BJ (cell line): ENCODE measurements at regions not wholly inside any gene's neighbourhood (a gene's known extent, or its start where the extent isn't known, plus 50 kb on each side); places are given as distances from the start of the nearest gene placed in this dataset.

Experiments used
- CTCF ChIA-PET: fragments of 350-600 bp; formaldehyde crosslinking; extraction: SDS; loops from one replicate; lab custom pipeline; 2021; ENCODE audit warnings: antibody characterized with exemption, inconsistent platforms; lab: Yijun Ruan, JAX
- POLR2A ChIA-PET: fragments of 300-600 bp; sonication (Branson Sonifier 250); formaldehyde crosslinking; extraction: SDS; loops from one replicate; lab custom pipeline; 2021; ENCODE audit warnings: antibody characterized with exemption; lab: Charles Lee
- DNase-seq: peaks from one replicate; pipeline ENCODE4 v3.0.0-alpha.2; 2011; ENCODE audit warnings: low read depth
- H3K27me3 ChIP-seq: 2 replicates; pipeline ENCODE4 v1.6.0; 2011; ENCODE audit warnings: low read length; ENCODE audit not compliant: control insufficient read depth, insufficient read depth
- H3K36me3 ChIP-seq: 2 replicates; pipeline ENCODE4 v1.5.1; 2011; ENCODE audit warnings: low read length; ENCODE audit not compliant: control insufficient read depth, insufficient read depth
- H3K4me3 ChIP-seq: 2 replicates; pipeline ENCODE4 v1.5.1; 2011; ENCODE audit warnings: low read depth, mild to moderate bottlenecking, control low read depth, low read length
- TF ChIP-seq, protein P1 (sequence below): IDR thresholded peaks from 2 replicates; pipeline ENCODE4 v1.5.1; 2011; ENCODE audit warnings: low read depth, mild to moderate bottlenecking, control low read depth, inconsistent platforms, low read length, moderate library complexity; ENCODE audit not compliant: insufficient read depth

DNA sequence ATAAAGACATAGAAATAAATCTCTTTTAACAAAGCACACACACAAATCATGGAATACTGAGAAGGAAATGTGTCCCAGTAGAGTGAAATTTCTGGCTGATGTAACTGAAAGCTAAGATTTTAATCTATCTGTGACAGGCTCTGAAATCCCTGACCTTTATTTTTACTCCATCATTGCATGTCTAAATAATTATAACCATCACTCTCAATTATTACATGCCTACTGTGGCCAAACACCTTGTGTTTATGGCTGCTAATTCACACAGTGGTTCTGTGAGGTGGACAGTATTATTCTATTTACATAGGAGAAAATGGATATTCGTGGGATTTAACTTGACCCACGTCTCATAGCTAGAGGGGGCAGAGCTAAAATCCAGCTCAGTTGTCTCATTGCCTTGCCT, 438.1 kb downstream of the TLL1 start:
- no peak overlapping the region for H3K4me3 ChIP-seq
- H3K27me3 ChIP-seq: no peaks in the 10 kb centered on the region
- ChIA-PET CTCF (no interaction called here), POLR2A (no interaction called here)
- H3K36me3 ChIP-seq: no peaks in the 10 kb centered on the region
- TF ChIP-seq, protein P1, sequence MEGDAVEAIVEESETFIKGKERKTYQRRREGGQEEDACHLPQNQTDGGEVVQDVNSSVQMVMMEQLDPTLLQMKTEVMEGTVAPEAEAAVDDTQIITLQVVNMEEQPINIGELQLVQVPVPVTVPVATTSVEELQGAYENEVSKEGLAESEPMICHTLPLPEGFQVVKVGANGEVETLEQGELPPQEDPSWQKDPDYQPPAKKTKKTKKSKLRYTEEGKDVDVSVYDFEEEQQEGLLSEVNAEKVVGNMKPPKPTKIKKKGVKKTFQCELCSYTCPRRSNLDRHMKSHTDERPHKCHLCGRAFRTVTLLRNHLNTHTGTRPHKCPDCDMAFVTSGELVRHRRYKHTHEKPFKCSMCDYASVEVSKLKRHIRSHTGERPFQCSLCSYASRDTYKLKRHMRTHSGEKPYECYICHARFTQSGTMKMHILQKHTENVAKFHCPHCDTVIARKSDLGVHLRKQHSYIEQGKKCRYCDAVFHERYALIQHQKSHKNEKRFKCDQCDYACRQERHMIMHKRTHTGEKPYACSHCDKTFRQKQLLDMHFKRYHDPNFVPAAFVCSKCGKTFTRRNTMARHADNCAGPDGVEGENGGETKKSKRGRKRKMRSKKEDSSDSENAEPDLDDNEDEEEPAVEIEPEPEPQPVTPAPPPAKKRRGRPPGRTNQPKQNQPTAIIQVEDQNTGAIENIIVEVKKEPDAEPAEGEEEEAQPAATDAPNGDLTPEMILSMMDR: no peak
- DNase-seq: no peak

DNA sequence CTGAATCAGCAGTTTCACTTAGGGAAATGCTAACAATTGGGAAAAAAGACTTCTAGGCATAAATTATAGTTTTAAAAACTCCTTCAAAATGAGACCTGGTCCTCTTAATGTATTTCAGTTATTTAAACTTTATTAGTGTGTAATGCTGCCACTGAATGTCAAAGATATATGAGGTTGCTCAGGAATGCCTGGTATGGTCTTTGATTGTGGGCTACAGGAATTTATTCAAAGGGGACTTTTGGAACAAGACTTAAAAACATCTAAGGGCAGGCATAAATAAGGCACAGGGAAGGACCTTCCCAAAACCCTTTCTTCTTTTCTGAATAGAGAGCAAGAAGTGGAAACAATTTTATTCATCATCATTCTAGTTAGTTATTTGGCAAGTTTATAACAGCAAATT, 439.1 kb downstream of the TLL1 start:
- H3K36me3 ChIP-seq: no peaks in the 10 kb centered on the region
- ChIA-PET CTCF (no interaction called here), POLR2A (no interaction called here)
- no peak overlapping the region for H3K4me3 ChIP-seq
- TF ChIP-seq, protein P1: no peak
- H3K27me3 ChIP-seq: no peaks in the 10 kb centered on the region
- no peak for DNase-seq

DNA sequence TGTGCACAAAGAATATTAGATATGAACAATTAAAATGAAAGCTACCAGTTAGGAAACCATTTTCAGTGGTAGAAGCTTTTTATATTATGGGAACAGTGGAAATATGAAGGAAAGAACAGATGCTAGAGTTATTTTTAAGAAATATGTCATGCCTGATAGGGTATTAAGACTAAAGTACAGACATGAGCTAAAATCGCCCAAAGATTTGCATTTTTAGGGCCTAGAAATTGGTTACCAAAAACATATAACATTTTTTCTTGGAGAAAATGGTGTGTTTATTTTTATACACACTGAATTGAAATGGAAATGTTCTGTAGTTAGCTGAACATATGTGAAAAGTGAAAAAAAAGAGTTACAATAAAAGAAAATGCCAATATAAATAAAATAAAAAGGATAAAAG, 441.9 kb downstream of the TLL1 start:
- no peak overlapping the region for H3K4me3 ChIP-seq
- CTCF ChIA-PET: interaction anchor here (0.6 kb wide), 1 partner anchor 224 kb away, joined by 3 read pairs; no protein-coding TSS in a partner anchor
- POLR2A ChIA-PET: no interaction called here

DNA sequence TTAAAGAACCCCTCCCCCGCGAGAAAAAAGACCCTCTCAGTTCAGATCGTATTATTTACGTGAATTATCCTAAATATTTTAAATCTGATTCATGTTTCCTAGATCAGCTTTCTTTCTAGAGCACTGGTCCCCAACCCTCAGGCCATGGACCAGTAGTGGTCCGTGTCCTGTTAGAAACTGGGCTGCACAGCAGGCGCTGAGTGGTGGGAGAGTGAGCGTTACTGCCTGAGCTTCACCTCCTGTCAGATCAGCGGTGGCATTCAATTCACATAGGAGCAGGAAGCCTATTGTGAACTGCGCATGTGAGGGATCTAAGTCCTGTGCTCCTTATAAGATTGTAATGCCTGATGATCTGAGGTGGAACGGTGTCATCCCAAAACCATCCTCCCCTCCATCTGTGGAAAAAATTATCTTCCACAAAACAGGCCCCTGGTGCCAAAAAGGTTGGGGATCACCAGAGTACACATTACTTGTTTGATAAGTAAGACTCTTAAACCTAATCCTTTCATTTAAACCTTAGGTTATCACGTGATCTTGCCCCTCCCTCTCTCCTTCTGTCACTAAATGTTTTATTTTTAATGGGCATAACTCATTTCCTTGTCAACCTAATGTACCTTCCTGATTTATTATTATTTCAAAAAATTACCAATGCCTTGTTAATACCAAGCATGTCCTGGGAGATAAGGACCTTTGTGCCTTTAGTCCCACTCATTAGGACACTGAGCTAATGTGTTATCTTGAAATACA, 442.9 kb downstream of the TLL1 start:
- CTCF ChIA-PET: no interaction called here
- no peaks in the 10 kb centered on the region for H3K36me3 ChIP-seq
- H3K4me3 ChIP-seq: no peak overlapping the region
- POLR2A ChIA-PET: no interaction called here
- no peak for DNase-seq
- no peaks in the 10 kb centered on the region for H3K27me3 ChIP-seq
- TF ChIP-seq, protein P1: no peak

More for the DNA sequence above, 441.9 kb downstream of the TLL1 start:
- no peaks in the 10 kb centered on the region for H3K27me3 ChIP-seq
- TF ChIP-seq, protein P1: no peak
- no peak for DNase-seq
- no peaks in the 10 kb centered on the region for H3K36me3 ChIP-seq

DNA sequence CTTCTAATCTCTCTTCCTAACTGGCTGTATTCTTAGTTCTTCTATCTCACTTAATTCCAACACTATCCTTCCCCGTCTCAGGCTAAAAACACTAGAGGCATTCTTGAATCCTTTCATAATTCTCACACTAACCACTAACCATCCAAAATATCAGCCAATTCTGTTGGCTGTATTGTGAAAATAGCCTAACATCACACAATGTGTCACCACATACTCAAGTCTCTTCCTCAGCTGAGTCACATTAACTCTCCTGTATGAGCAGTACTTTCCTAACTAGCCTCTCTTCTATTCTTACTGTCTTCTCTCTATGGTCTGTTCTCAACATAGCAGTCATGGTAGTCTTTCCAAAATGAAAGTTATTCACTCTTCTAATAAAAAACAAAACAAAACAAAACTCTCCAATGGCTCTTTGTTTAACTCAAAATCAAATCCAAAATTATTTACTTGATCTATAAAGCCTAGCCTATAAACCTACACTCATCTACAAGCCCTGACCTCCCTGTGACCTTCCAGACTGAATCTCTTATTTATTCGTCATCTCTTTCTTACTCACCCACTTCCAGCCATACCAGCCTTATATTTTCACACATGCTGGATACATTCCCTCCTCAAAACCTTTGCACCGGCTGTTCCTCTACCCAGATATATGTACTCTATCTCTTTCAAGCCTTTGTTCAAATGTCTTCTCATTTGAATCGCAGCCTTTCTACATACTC, 445.9 kb downstream of the TLL1 start:
- peak; percentile 53 for DNase-seq
- no peaks in the 10 kb centered on the region for H3K27me3 ChIP-seq
- ChIA-PET POLR2A (no interaction called here), CTCF (interaction anchor here (1.0 kb wide), 1 partner anchor 24 kb away, joined by 4 read pairs; no protein-coding TSS in a partner anchor)
- no peaks in the 10 kb centered on the region for H3K36me3 ChIP-seq
- no peak overlapping the region for H3K4me3 ChIP-seq
- TF ChIP-seq, protein P1: no peak
